ENCODE measurements at regions not wholly inside any gene's neighbourhood (a gene's known extent, or its start where the extent isn't known, plus 50 kb on each side); places are given as distances from the start of the nearest gene placed in this dataset.
A peak's percentile ranks its signal among the peaks of the same experiment; 100 is the strongest.
"Not testable (repeated sequence)": the region's sequence is repeated elsewhere in the genome, so short reads cannot be mapped to it uniquely, and the experiment has no call there.

DNA sequence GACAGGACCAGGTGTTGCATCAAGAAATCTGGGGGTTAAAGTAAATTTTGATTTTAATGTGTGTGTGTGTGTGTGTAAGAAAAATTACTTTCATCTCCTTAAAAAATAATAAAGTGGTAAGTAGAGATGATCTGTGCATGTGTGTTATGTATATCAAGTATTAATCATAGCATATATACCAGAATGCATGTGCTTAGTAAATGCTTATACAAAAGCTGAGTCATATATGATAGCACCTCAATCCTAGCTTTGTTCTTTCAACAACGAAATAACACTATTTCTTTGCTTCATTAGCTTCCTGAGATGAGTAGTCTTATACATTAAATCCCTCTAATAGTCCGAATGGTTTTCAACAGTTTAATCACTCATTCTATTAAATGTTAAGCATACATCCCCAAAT, 899.6 kb upstream of the ANO3 start:
- Histone ChIP-seq H3K9me3 (ENCODE audit: control insufficient read depth, low read length) (no peaks in the 10 kb centered on the region), H3K27me3 (replicated peaks; ENCODE audit: control insufficient read depth, insufficient read depth, low read length) (no peaks in the 10 kb centered on the region), H3K36me3 (ENCODE audit: control insufficient read depth, insufficient read depth, low read length, severe bottlenecking) (no peaks in the 10 kb centered on the region)

DNA sequence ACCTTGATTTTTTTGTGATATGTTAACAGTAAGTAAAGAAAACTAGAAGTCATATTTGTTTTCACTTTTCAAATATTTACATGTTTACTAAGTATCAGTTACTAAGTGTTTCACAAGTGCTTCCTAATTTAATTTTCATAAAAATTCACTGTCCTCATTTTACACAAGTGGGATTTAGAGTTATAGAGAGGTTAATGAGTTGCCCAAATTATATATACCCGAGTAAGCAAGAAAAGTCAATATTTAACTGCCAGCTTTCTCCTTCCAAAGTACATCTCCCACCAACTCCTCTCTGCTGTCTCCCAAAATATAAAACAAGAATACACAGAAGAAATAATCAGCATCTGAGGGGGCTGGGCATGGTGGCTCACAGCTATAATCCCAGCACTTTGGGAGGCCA, 896.7 kb upstream of the ANO3 start:
- H3K9me3 ChIP-seq (ENCODE audit: control insufficient read depth, low read length) = no peaks in the 10 kb centered on the region
- H3K4me1 ChIP-seq (ENCODE audit: control insufficient read depth, insufficient read depth, low read length) = no peaks in the 10 kb centered on the region
- DNase-seq (ENCODE audit: low read depth) = no peak
- H3K27me3 ChIP-seq (replicated peaks; ENCODE audit: control insufficient read depth, insufficient read depth, low read length) = no peaks in the 10 kb centered on the region
- no peaks in the 10 kb centered on the region for H3K36me3 ChIP-seq (ENCODE audit: control insufficient read depth, insufficient read depth, low read length, severe bottlenecking)
- H3K4me3 ChIP-seq (ENCODE audit: low read length) = no peak overlapping the region
- H3K9ac ChIP-seq (ENCODE audit: low read length) = no peak overlapping the region

More for the DNA sequence above, 899.6 kb upstream of the ANO3 start:
- DNase-seq (ENCODE audit: low read depth) = no peak
- H3K4me3 ChIP-seq (ENCODE audit: low read length) = no peak overlapping the region
- no peaks in the 10 kb centered on the region for H3K4me1 ChIP-seq (ENCODE audit: control insufficient read depth, insufficient read depth, low read length)
- no peak overlapping the region for H3K9ac ChIP-seq (ENCODE audit: low read length)

- Histone ChIP-seq H3K9me3 (ENCODE audit: control insufficient read depth, low read length) (no peaks in the 10 kb centered on the region), H3K4me1 (ENCODE audit: control insufficient read depth, insufficient read depth, low read length) (peaks cover 2% of the 10 kb centered on the region), H3K27me3 (replicated peaks; ENCODE audit: control insufficient read depth, insufficient read depth, low read length) (no peaks in the 10 kb centered on the region), H3K36me3 (ENCODE audit: control insufficient read depth, insufficient read depth, low read length, severe bottlenecking) (no peaks in the 10 kb centered on the region), H3K9ac (ENCODE audit: low read length) (no peak overlapping the region), H3K4me3 (ENCODE audit: low read length) (no peak overlapping the region)
- DNase-seq (ENCODE audit: low read depth) = no peak
These were observed 895.6 kb upstream of the ANO3 start for GRCh38 chr11:25436326-25436725.

- H3K27me3 ChIP-seq (replicated peaks; ENCODE audit: control insufficient read depth, insufficient read depth, low read length) = no peaks in the 10 kb centered on the region
- peak; percentile 1 for DNase-seq (ENCODE audit: low read depth)
- no peaks in the 10 kb centered on the region for H3K36me3 ChIP-seq (ENCODE audit: control insufficient read depth, insufficient read depth, low read length, severe bottlenecking)
- peaks cover 9% of the 10 kb centered on the region for H3K4me1 ChIP-seq (ENCODE audit: control insufficient read depth, insufficient read depth, low read length)
- H3K4me3 ChIP-seq (ENCODE audit: low read length) = peak overlapping the region; percentile 22
- H3K9ac ChIP-seq (ENCODE audit: low read length) = no peak overlapping the region
- H3K9me3 ChIP-seq (ENCODE audit: control insufficient read depth, low read length) = no peaks in the 10 kb centered on the region
These were observed 890.5 kb upstream of the ANO3 start for GRCh38 chr11:25441421-25441820.

GRCh38 chr11:25449091-25449490, 882.8 kb upstream of the ANO3 start:
- Histone ChIP-seq H3K36me3 (ENCODE audit: control insufficient read depth, insufficient read depth, low read length, severe bottlenecking) (no peaks in the 10 kb centered on the region), H3K9me3 (ENCODE audit: control insufficient read depth, low read length) (no peaks in the 10 kb centered on the region), H3K4me3 (ENCODE audit: low read length) (no peak overlapping the region), H3K4me1 (ENCODE audit: control insufficient read depth, insufficient read depth, low read length) (no peaks in the 10 kb centered on the region), H3K9ac (ENCODE audit: low read length) (no peak overlapping the region), H3K27me3 (replicated peaks; ENCODE audit: control insufficient read depth, insufficient read depth, low read length) (no peaks in the 10 kb centered on the region)
- DNase-seq (ENCODE audit: low read depth) = peak; percentile 1

GRCh38 chr11:25453471-25453870, 878.5 kb upstream of the ANO3 start:
- Histone ChIP-seq H3K4me1 (ENCODE audit: control insufficient read depth, insufficient read depth, low read length) (no peaks in the 10 kb centered on the region), H3K4me3 (ENCODE audit: low read length) (no peak overlapping the region), H3K9ac (ENCODE audit: low read length) (no peak overlapping the region), H3K9me3 (ENCODE audit: control insufficient read depth, low read length) (no peaks in the 10 kb centered on the region), H3K27me3 (replicated peaks; ENCODE audit: control insufficient read depth, insufficient read depth, low read length) (no peaks in the 10 kb centered on the region), H3K36me3 (ENCODE audit: control insufficient read depth, insufficient read depth, low read length, severe bottlenecking) (no peaks in the 10 kb centered on the region)
- no peak for DNase-seq (ENCODE audit: low read depth)

DNA sequence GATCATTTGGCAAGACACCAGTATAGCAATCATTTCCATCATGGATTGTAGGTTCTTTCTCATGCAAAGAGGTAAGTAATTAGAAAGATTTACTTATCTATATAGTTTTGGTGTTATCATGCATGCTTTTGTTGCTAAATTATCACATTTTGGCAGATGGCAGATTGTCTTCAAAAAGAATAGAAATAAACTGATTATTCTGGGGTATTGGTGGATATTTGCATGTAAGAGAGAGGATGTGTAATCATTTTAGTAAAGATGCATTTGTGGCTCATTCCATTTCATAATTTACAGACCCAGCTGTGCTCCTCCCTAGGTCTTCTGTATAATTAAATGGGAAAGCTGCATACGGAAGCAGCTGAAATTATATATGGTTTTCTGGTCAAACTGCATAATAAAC, 875.7 kb upstream of the ANO3 start:
- Histone ChIP-seq H3K36me3 (ENCODE audit: control insufficient read depth, insufficient read depth, low read length, severe bottlenecking) (no peaks in the 10 kb centered on the region), H3K9me3 (ENCODE audit: control insufficient read depth, low read length) (no peaks in the 10 kb centered on the region), H3K27me3 (replicated peaks; ENCODE audit: control insufficient read depth, insufficient read depth, low read length) (no peaks in the 10 kb centered on the region), H3K9ac (ENCODE audit: low read length) (no peak overlapping the region), H3K4me3 (ENCODE audit: low read length) (no peak overlapping the region), H3K4me1 (ENCODE audit: control insufficient read depth, insufficient read depth, low read length) (no peaks in the 10 kb centered on the region)
- no peak for DNase-seq (ENCODE audit: low read depth)

GRCh38 chr11:25483915-25484635, 847.9 kb upstream of the ANO3 start:
- H3K9me3 ChIP-seq (ENCODE audit: control insufficient read depth, low read length) = no peaks in the 10 kb centered on the region
- H3K36me3 ChIP-seq (ENCODE audit: control insufficient read depth, insufficient read depth, low read length, severe bottlenecking) = no peaks in the 10 kb centered on the region
- no peaks in the 10 kb centered on the region for H3K27me3 ChIP-seq (replicated peaks; ENCODE audit: control insufficient read depth, insufficient read depth, low read length)
- no peaks in the 10 kb centered on the region for H3K4me1 ChIP-seq (ENCODE audit: control insufficient read depth, insufficient read depth, low read length)
- H3K4me3 ChIP-seq (ENCODE audit: low read length) = no peak overlapping the region
- DNase-seq (ENCODE audit: low read depth) = peak; percentile 26
- no peak overlapping the region for H3K9ac ChIP-seq (ENCODE audit: low read length)

DNA sequence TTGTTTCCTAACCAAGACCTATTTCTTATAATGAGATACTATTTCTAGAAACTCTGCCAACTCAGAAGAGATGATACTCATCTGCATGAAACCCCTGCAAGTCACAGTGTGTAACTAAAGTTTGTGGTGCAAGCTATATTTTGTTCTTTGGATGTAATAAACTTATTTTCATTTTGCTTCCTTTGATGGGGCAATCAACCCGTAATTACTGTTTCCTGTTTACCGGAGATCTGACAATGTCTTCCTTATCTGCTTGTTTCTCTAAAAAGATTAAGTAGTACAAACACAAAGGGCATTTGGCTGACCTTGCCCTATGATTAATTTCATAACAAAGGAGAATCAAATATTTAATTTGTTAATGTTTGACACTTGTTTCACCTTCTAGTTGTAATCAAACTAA, 846.6 kb upstream of the ANO3 start:
- H3K9me3 ChIP-seq (ENCODE audit: control insufficient read depth, low read length) = no peaks in the 10 kb centered on the region
- no peak for DNase-seq (ENCODE audit: low read depth)
- no peaks in the 10 kb centered on the region for H3K4me1 ChIP-seq (ENCODE audit: control insufficient read depth, insufficient read depth, low read length)
- H3K9ac ChIP-seq (ENCODE audit: low read length) = no peak overlapping the region
- H3K27me3 ChIP-seq (replicated peaks; ENCODE audit: control insufficient read depth, insufficient read depth, low read length) = no peaks in the 10 kb centered on the region
- no peak overlapping the region for H3K4me3 ChIP-seq (ENCODE audit: low read length)
- H3K36me3 ChIP-seq (ENCODE audit: control insufficient read depth, insufficient read depth, low read length, severe bottlenecking) = no peaks in the 10 kb centered on the region

- H3K4me3 ChIP-seq (ENCODE audit: low read length); H3K9ac ChIP-seq (ENCODE audit: low read length); H3K36me3 ChIP-seq (ENCODE audit: control insufficient read depth, insufficient read depth, low read length, severe bottlenecking); H3K27me3 ChIP-seq (replicated peaks; ENCODE audit: control insufficient read depth, insufficient read depth, low read length); DNase-seq (ENCODE audit: low read depth); H3K4me1 ChIP-seq (ENCODE audit: control insufficient read depth, insufficient read depth, low read length); H3K9me3 ChIP-seq (ENCODE audit: control insufficient read depth, low read length): not testable (repeated sequence)
These were observed 845.6 kb upstream of the ANO3 start for GRCh38 chr11:25486338-25486737.

DNA sequence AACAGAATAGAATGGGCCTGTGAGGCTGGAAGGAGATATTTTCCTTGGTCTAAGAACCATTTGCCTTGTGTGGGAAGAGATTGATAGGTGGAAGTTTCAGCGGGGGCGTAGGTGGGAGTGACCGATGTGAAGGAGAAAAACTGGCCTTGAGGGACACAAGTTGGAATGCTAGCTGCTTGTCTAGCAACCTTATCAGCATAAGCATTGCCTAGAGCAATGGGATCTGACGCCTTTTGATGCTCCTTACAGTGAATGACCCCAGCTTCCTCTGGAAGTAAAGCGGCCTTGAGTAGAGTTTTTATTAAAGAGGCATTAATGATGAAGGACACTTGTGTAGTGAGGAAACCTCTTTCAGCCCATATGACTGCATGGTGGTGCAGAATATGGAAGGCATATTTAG, 843.8 kb upstream of the ANO3 start:
- H3K9ac ChIP-seq (ENCODE audit: low read length); H3K9me3 ChIP-seq (ENCODE audit: control insufficient read depth, low read length); H3K4me3 ChIP-seq (ENCODE audit: low read length); H3K27me3 ChIP-seq (replicated peaks; ENCODE audit: control insufficient read depth, insufficient read depth, low read length); H3K4me1 ChIP-seq (ENCODE audit: control insufficient read depth, insufficient read depth, low read length); DNase-seq (ENCODE audit: low read depth); H3K36me3 ChIP-seq (ENCODE audit: control insufficient read depth, insufficient read depth, low read length, severe bottlenecking): not testable (repeated sequence)

DNA sequence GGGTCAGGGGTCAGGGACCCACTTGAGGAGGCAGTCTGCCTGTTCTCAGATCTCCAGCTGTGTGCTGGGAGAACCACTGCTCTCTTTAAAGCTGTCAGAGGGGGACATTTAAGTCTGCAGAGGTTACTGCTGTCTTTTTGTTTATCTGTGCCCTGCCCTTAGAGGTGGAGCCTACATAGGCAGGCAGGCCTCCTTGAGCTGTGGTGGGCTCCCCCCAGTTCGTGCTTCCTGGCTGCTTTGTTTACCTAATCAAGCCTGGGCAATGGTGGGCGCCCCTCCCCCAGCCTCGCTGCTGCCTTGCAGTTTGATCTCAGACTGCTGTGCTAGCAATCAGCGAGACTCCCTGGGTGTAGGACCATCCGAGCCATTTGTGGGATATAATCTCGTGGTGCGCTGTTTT, 830.5 kb upstream of the ANO3 start:
- H3K4me1 ChIP-seq (ENCODE audit: control insufficient read depth, insufficient read depth, low read length); H3K27me3 ChIP-seq (replicated peaks; ENCODE audit: control insufficient read depth, insufficient read depth, low read length); H3K36me3 ChIP-seq (ENCODE audit: control insufficient read depth, insufficient read depth, low read length, severe bottlenecking); H3K9me3 ChIP-seq (ENCODE audit: control insufficient read depth, low read length); H3K9ac ChIP-seq (ENCODE audit: low read length); H3K4me3 ChIP-seq (ENCODE audit: low read length); DNase-seq (ENCODE audit: low read depth): not testable (repeated sequence)

Data from adipocyte (in vitro differentiated cells).